Fibroblast of skin of back (primary cell): ENCODE measurements at regions not wholly inside any gene's neighbourhood (a gene's known extent, or its start where the extent isn't known, plus 50 kb on each side); places are given as distances from the start of the nearest gene placed in this dataset.
A peak's percentile ranks its signal among the peaks of the same experiment; 100 is the strongest.
"Not testable (repeated sequence)": the region's sequence is repeated elsewhere in the genome, so short reads cannot be mapped to it uniquely, and the experiment has no call there.

Experiments used
- DNase-seq: peaks from one replicate; pipeline ENCODE4 v3.0.0-alpha.2; 2013

GRCh38 chr12:128019996-128020544, 246.9 kb upstream of the TMEM132C start:
- DNase-seq, result no peak

DNA sequence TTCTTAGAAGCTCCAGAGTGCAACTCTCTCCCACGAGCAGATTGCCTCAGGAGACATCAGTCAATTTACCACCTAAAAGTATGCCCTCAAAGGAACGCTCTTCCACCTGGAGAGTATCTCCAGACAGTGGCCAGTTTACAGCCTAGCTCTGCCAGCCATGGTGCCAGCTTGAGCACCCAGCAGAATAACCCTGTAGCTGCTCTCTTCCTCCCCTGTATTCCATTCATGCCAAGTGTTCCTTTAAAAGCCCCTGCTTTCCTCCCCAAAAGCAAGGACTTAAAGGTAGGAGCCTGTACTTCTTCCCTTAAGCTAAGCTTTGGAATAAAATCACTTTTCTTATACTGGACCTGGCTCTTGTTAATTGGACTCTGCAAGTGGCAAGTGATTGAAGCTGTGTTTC, 245.4 kb upstream of the TMEM132C start:
- no peak for DNase-seq

- DNase-seq, result peak; percentile 15
These were observed 241.3 kb upstream of the TMEM132C start for GRCh38 chr12:128025589-128026245.

DNA sequence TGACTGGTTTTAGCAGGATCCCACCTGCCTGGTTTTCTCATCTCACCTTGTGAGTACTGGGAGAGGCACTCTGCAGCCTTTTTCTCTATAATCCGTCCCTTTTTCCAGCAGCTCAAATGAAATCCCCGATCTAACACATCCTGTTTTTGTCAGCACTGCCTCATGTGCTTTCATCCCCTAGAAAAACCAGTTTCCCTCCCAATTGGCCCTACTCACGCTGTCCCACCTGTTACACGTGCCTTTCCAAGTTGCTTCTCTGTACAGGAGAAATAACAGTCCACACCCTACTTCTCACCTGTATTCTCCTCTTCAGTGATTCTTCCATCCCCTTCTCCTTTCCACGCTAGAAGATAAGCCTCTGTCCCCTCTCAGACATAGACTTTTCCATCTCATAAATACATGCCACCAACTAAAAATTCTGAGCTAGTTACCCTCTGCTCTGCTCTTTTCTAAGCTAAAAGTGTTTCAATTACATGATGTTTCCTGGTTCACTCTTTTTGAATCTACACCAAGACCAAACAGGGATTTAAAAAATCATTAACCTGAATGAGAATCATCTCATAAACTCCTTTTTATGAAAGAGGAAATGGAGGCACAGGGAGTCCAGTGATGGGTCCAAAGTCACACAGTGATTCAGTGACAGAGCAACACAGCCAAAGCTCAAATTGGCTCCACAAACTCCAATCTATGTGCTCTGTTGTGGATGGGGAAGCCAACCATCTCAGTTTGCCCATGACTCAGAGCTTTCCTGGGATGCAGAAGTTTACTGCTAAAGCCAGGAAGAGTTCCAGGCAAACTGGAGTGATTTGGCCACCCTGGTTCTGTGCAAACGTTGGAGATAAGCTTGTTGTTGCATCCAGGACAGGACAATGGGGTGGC, 240.0 kb upstream of the TMEM132C start:
- no peak for DNase-seq

DNA sequence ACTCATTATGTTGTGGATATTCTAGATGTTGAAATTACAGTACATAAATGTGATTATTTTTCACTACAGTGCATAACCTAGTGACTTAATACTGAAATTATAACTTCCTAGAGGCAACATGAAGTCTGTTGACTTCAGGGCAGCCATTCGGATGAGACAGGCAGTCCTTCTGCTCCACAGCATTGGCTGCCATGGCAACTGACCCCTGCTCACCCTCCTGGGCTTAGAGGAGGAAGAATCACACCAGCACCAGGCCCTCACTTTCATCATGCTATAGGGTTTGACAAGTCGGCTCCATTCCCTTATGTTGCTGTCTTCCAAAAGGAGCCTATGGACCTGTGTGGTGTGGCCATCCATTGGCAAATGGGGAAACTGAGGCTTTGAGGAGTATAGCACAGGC, 233.5 kb upstream of the TMEM132C start:
- no peak for DNase-seq

GRCh38 chr12:128040971-128041370, 226.0 kb upstream of the TMEM132C start:
- DNase-seq, result no peak

DNA sequence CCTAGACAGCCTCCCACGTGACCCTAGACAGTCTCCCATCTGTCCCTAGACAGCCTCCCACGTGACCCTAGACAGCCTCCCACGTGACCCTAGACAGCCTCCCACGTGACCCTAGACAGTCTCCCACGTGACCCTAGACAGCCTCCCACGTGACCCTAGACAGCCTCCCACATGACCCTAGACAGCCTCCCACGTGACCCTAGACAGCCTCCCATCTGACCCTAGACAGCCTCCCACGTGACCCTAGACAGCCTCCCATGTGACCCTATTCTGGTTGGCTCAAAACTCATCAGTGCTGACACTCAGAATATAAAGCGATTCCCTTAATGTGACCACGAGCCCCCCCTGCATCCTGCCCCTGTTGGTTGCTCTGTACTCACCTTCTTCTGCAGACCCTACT, 224.7 kb upstream of the TMEM132C start:
- not testable (repeated sequence) for DNase-seq

GRCh38 chr12:128042825-128043224, 224.1 kb upstream of the TMEM132C start:
- DNase-seq, result no peak

DNA sequence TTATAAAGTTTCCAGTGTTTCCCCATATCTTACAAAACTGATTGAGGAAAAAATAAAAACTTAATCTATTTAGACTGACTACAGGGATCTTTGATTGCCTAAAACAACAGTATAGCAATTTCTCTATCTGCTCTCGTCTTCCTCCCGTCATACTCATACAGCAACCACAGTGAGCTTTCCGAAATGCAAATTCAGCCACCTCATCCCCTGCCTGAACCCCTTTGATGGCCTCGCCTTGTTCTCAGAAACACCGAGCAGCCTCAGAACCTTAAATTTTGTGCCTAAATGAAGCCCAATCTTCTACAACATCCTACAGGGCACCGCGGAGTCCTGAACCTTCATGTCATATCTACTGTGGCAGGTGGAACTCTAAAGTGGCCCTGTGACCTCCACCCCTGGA, 223.7 kb upstream of the TMEM132C start:
- no peak for DNase-seq

DNA sequence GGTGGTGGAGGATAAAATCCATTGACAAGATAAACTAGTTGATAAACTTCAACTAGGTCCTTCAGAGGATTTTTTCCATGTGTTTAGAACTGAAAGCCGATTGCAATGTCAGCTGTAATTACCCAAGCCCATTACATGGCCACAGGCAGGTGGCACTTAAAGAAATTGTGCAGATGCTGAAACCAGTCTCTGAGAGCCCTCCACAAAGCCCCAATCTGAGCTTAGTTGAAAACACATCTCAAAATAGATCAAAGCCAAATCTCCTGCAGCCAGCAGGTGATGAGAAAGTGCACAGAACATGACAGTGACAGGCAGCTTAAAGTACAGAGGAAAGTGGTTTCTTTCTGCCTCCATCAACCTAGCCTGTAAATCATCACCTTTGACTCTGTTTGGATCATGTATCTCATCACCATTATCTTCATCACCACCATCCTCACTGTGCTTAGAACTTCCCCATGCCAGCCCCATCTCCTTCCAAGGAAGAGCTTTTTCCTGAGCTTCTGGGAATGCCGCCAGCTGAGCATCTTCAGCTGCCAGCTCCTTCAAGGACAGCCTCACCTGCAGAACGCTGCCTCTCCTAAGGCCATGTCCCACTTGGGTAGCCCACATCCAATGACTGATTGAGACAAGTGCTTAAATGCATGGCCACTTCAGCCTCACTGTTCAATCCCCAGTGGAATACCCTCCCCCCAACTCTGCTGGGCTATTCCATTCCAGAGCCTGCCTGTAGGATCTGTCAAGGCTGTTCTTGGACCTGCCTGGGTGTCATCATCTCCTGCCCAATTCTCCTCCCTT, 219.5 kb upstream of the TMEM132C start:
- no peak for DNase-seq

- DNase-seq, result peak; percentile 51
These were observed 214.6 kb upstream of the TMEM132C start for GRCh38 chr12:128052331-128052730.

- DNase-seq, result no peak
These were observed 214.2 kb upstream of the TMEM132C start for GRCh38 chr12:128052777-128053176.

- no peak for DNase-seq
These were observed 211.4 kb upstream of the TMEM132C start for GRCh38 chr12:128055567-128055966.

DNA sequence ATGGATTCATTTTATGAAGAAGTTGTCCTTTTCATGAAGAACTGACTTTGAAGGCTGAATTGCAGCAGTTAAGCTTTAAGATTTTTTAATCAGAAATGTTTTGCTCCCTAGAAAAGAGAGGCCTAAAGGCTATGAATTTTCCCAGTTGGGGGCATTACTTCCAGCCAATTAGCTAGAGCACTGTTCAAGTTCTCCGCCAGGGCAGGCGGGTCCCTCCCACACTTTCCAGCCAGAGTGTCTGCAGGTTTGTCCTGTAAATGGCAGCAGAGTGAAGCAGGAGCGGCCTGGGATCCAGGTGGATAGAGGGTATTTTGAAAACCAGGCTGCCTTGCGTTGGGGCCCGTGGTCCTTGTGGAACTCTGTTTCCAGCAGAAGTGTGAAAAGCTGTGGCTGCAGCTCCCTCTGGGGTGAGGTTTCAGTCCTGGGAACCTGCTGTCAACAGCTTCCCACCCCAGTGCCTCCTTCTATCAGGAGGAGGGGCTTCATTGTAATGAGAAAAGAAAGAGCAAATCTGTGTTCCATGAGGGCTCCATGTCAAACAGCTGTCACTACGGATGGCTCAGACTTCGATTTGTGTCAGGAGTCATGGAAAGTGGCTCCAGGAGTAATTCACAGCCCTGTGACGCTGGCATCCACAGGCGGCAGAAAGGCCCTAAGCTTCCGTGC, 210.7 kb upstream of the TMEM132C start:
- DNase-seq, result no peak

DNA sequence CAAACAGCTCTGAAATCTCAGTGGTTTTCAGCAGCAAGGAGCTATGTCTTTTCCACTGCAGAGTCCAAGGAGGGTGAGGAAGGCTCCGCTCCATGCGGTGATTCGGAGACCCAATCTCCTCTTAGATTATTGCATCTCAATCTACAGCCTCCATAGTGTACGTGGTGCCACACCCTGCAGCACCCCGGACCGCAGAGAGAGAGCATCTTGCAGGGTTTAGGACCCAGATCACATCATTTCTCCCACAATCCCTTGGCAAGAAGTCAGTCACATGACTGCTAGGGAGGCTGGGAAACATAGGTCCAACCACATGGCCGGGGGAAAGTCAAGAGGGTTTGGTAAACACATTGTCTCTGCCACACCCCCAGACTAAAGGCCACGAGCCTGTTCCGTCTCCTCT, 209.4 kb upstream of the TMEM132C start:
- no peak for DNase-seq

DNA sequence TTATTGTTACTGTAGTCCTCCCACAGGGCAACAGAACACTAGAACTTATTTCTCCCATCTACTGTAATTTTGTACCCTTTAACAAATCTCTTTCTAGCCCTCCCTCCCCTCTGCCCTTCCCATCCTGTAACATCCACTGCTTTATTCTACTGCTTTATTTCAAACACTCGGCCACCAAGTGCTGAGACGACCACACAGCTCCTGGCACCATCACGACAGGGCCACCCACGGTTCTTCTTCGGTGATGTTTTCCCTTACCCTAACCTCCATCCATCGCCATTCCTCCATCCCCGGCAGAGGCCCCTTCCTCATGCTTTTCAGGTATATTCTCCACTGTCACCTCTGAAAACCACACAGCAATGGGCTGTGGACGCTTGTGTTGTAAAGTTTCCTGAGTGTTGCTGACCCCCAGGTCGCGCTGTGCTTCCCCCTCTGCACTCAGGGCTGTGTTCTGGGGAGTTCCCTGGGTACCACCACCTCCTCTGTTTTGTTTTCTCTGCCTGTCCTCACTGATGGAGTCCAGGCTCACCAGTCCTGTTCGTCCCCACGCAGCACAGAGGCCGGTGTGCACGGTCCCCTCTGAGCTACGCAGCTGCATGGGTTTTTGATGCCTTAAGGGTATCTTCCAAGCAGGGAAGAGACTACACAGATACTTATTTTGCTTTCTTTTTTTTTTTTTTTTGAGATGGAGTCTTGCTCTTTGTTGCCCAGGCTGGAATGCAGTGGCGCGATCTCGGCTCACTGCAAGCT, 207.2 kb upstream of the TMEM132C start:
- no peak for DNase-seq

GRCh38 chr12:128068211-128068610, 198.8 kb upstream of the TMEM132C start:
- DNase-seq, result no peak

DNA sequence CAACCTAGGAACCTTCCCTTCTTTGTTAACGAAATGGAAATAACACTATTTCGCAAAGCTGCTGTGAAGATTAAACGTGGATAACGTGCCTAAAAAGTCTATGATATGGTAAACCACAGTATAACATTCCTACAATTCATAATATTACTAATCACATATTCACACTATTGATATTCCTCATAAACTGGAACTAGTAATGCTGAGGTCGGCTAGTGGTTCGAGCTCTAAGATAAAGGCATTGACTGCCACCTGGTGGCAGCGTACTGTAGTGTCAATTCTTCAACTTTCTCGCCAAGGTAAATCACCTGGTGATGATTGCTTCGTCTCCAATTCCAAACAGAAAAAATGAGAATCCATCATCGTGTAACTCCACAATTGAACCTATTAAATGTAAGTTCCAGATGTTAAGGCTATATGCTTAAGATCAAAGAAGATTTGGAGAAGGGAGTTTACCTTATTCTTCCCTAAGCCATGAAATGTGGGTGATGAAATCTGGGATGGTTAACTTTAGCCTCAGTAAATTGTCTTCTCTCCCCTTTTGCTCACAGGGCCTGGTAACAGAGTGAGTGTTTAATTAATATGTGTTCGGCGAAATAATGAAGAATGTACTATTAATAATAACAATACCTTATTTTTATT, 197.5 kb upstream of the TMEM132C start:
- DNase-seq, result peak; percentile 68

DNA sequence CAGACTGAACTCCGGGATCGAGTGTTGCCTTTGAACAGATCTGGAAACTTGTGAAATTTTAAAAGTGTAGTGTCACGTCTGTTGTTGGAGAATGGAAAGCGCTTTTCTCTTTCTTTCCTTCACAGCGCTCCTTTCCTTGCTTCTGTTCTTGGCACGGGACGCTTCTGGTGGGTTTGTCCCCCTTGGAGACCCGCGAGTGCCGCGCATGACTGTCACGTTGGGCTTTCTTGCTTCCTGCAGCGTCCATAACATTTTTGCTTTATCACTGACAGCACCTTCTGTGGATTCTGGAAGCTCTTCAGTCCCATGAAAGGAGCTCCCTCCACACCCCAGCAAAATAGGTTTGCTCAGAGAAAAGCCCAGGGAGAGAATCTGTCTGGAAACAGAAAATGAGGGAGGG, 193.0 kb upstream of the TMEM132C start:
- no peak for DNase-seq

DNA sequence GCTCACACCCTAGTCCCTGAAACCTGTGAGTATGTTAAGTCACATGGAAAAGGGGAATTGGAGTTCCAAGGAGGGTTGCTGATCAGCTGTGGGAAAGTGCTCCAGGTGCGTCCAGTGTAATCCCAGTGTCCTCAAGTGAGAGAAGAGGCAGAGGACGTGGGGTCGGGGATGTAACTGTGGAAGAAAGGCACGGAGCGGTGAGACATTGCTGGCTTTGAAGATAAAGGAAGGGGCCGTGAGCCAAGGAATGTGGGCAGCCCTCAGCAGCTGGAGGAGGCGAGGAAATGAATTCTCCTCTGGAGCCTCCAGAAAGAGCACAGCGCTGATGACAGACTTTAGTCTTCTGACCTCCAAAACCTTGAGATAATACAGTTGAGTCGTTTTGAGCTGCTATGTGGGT, 191.6 kb upstream of the TMEM132C start:
- no peak for DNase-seq

DNA sequence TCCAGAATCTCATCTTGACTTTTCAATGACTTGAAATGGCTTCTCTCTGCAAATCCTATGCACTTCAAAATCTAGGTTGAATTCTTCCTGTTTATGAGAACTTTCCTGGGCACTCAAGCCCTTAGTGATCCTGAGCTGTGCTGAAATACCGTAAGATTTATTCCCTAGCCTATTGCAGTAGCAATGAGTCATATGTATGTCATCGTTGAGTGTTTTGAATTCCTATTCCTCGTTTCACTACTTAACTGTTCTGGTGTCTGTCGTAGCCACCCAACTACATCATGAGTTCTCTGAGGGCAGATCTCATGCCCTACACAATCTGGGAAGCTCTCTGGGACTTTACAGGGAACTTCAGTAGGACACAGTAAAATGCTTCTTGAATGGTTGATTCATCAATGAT, 190.8 kb upstream of the TMEM132C start:
- peak; percentile 96 for DNase-seq
